CD4-positive, alpha-beta T cell treated with Interleukin-15 for 4 hours (primary cell): ENCODE measurements at regions not wholly inside any gene's neighbourhood (a gene's known extent, or its start where the extent isn't known, plus 50 kb on each side); places are given as distances from the start of the nearest gene placed in this dataset.

Experiments used
- DNase-seq: peaks from one replicate; pipeline ENCODE4 v3.0.0-alpha.2; 2020; ENCODE audit warnings: low spot score

DNA sequence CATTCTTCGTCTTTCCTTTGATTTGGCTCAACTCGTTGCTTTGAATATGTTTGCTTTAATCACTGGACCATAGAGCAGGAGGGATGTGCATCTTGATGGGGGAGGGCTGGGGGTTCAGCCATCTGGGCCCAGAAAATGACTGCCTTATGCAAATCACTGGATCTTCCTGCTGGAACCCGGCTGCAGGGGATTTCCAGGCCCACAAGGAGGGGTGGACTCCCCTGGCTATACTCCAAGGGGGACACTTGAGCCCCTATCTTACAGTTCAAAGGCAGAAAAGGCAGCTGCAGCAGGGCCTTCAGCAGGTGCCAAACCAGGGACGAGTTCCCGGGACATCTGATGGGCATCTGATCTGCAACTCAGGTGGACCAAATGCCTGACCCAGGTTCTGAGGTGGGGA is 122.5 kb downstream of the DICER1 start:
- DNase-seq: no peak

DNA sequence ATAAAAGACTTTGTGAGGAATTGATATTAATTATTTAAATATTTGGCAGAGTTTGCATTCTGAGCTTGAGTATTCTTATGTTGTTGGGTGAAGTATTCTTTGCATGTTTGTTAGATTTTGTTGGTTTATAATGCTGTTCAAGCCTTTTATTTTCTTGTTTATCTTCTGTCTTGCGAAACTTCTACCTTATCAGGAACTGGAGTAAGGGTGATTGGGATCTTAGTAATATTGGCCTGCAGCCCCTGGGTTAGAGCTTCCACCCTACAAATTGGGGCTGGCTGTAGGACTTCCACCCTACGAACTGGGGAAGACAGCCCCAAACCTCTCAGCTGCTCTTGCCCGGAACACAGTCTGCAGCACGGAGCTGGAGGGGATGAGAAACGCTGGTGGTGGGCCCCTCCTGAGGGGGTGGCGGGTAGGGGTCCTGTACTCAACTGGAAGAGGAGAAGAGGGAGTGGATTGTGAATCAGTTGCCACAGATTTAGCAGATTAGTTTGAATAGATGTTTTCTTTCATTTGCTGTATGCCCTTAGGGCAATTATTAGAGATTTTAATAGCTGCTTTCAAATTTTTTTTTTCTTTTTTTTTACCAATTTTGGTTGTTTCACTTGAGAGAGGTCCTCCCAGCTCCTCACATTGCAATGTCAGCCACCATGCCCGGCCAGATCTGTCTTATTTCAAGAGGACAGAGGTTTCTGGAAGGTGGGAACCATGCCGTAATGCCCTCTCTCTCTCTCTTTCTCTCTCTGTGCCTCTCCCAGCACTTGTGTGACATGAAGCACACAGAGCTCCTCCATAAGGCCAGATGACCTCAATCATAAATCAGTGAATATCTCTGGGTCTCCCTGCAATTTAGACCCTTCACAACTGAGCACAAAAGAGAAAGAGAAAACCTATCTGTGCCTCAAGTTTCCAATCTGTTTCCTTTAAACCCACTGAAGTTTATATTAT is 123.4 kb downstream of the DICER1 start:
- no peak for DNase-seq

DNA sequence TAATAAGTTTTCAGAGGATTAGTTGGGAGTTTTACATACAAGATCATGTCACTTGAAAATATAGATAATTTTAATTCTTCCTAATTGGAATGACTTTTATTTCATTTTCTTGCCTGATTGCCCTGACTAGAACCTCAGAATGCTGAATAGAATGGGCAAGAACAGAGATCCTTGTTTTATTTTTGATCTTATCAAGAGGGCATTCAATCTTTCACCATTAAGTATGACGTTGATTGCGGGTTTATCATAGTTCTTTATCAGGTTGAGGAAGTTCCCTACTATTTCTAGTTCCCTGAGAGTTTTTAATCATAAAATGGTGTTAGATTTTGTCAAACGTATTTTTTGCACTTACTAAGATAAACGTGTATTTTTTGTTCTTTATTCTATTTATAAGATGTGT is 124.3 kb downstream of the DICER1 start:
- DNase-seq: no peak

DNA sequence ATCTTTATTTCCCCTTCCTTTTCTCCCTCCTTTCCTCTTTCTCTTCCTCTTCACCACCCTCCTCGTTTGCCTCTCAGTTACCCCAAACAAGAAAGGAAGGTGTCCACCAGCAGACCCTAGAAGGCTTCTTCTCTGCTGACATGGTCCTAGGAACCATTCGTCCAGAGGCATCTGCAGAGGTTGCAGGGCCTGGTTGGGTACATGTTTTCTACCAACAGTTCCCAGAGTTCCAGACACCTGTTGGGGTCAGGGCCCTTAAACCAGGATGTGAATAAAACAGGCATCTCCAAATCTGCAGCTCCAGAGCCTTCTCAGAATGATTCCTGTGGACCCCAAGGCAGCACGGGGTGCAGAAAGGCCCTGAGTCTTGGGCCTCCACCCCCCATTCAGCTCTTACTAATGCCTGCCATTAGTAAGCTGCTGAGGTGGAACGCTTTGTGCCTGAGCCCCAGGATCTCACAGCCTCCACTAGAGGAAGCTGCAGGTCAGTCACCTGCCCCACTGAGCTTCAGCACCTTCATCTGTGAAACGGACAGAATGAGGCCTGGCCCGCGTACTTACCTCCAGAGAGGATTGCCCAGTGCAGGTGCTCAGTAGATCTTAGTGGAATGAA is 130.4 kb downstream of the DICER1 start:
- DNase-seq: no peak

DNA sequence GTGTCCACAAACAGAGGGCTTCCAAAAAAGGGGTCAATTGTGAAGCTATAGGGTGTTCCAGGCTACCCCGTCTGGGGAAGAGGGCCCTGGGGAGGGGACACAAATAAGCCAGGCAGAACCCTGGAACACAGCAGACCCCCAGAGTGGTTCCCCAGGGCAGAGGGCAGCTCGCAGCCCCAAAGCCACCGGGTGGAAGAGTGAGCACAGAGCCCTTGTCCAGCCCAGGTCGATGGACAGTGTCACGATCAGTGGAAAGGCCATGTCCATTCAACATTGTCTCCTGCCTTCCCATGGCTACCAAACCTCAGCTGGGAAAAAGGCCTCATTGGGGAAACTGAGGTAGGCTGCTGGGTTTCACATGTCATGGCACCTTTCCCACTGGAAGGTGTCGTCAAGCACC is 131.4 kb downstream of the DICER1 start:
- no peak for DNase-seq

DNA sequence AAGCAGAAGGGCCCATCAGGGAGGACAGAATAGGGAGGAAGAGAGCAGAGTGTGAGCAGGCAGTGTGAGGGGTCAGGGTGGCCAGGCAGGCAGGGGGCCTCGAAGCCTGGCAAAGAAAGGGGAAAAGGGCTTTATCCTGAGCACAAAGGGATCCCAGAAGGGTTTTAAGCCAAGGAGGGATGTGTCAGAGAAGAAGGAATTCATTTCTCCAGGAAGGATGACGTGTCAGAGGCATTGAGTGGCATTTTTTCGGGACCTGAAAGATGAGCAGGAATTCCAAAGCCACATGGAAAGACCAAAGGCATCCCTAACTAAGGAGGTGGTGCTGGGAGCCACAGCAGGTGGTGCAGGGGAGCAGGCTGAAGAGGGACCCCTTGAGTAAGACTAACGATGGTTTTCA is 132.1 kb downstream of the DICER1 start:
- DNase-seq: no peak

DNA sequence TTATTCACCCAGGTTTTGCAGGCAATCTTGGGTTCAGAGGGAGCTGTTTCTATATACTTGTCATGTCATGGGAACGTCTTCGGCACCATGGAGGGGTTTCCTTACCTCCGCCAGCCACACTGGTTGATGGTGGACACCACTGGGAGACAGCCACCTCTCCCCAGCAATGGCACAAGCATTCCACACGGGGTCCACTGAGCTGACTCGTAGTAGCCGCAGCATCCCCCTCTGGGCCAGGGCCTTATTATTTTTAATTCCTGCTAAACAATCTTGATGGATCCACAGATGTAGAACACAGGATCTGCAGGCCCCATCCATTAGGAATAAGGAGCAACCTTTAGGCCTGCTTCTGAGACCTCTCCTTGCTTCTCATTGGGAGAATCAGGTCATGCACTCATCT is 132.9 kb downstream of the DICER1 start:
- DNase-seq: no peak

DNA sequence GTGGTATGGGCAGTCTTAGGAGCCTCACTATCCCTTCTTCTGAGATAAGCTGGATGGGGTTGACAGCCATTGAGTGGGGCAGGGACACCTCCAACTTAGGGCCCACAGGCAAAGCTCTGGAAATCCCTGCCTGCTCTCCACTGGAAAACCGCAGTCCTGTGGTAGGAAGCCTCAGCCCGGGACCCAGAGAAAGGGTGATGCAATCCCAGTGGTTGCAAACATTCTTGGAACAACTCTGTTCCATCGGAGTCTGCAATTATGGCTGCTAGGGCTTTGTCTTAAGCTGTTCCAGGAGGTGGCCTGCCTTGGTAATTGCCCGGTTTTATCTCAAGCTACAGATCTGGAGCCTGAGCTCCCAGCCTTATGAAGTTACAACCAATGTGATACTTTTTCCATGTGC is 133.4 kb downstream of the DICER1 start:
- no peak for DNase-seq

DNA sequence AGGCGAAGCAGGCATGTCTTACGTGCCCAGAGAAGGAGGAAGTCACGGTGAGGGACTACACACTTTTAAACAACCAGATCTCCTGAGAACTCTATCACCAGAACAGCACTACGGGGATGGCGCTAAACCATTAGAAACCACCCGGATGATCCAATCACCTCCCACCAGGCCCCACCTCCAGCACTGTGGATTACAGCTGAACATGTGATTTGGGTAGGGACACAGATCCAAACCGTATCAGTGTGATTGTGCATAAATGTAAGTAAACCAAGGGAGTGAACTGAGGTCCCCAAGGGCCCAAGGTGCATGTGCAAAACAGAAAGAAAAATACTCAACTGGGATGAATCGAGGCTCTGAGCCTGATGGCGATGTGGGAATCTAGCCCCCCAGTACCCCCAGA is 134.2 kb downstream of the DICER1 start:
- no peak for DNase-seq

DNA sequence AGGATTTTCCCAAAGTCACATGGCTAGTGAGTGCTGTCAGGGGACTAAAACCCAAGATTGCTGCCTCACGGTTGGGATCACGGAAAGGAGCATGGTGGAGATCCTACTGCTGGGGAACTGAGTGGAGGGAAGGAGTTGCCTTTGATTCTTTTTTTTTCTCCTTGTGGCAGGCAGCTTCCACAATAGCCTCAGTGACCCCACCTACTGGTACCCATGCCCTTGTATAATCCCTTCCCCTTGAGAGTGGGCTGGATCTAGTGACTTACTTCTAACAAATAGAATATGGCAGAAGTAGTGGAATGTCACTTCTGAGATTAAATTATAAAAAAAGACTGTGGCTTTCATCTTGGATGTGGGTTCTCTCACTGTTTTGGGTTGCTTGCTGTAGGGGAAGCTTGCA is 135.7 kb downstream of the DICER1 start:
- no peak for DNase-seq

DNA sequence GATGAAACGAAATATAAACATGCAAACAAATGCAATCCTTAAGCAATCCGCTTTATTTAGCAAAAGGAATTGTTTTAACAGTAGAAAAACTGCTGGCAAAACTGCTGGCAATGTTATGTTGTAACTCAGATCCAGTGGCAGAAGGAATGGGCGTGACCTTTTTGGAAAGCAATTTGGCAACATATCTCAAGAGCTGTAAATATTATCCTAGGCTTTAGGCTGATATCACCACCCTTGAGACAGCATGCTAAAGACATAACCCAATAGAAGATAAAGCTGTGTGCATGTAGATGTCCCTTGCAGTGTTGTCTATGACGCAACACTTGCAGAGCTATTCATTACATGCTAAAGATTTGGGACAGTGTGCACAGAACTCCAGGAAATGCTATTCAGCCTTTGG is 138.5 kb downstream of the DICER1 start:
- DNase-seq: no peak

DNA sequence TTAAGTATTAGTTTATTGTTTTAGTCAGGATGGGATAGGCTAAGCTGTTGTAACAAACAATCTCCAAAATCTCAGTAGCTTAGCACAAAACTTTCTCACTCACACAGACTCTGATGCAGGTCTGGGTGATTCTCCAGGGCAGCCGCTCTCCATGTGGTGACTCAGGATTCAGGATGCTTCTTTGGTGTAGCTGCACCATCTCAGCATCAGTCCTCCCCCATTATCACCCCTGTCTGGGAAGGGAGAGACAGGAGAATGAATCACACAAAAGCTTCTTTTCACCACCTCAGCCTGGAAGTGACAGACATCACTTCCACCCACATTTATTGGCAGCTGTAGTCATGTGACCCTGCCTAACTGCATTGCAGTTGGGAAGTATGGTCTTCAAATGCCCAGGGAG is 142.3 kb downstream of the DICER1 start:
- DNase-seq: no peak

DNA sequence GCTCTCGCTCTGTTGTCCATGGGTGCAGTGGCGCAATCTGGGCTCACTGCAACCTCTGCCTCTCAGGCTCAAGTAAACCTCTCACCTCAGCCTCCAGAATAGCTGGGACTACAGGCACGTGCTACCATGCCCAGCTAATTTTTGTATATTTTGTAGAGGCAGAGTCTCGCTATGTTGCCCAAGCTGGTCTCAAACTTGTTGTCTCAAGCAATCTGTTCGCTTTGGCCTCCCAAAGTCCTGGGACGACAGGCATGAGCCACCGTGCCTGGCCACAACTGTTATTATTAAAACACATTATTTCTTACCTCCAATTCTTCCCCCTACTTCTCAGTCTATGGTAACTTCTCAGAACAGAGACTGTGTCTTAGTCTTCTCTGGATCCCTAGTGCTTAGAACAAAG is 143.3 kb downstream of the DICER1 start:
- no peak for DNase-seq

DNA sequence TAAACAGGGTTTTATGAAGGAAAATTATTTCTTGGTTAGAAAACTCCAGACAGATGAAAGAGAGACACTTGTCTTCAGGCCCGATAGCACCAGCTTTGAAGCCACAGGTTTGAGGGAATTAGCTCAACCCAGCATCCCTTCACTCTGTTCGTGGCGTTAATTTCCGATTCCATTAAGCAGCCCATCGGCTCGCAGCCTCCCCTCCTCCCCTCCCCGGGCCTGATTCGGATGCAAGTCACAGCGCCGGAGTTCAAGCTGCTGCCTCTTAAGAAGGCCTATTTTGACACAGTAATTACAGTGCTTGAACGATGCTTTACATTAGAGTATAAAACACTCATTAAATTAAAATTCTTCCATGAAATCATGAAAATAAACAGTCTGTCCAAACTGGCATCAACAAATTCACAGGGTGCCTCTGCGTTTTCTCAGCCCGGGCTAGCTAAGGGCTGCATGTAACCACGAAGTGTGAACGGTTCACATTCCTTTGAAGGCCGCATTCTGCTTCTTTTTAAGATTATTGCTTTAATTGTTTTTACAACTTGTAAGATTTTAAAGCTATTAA is 145.8 kb downstream of the DICER1 start:
- no peak for DNase-seq

DNA sequence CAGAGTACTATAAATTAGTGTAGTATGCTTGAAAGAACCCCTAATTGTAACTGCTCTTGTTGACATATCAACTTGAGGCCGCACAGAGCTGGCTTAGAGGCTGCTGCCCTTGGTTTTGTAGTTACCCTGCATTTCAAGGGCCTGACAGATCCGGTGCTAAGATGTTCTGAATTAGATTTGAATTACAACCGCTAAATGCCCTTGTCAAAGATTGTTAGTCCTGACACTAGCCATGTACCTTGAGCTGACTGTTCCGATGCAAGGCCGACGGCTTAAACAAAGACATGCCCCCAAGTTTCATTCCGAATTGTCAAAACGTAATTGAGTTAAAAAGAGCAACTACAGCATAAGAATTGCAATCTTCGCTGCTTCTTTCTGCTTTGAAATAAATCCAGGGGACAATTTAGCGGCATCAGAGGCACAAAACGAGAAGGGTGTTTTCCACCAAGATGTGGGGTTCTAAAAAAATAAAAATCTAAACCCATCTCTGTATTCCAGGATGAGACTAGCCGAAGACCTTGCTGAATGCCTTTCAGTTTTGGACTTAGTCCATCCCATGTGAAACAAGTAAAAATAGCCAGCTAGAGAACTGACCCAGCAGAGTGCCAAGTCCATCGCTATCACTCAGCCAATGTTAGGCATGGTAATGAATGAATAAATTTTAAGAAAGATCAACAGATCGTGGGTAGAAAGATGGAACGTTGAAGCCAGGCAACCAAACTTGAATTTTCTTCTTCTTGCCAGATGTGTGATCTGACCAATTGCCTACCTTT is 148.7 kb downstream of the DICER1 start:
- no peak for DNase-seq

DNA sequence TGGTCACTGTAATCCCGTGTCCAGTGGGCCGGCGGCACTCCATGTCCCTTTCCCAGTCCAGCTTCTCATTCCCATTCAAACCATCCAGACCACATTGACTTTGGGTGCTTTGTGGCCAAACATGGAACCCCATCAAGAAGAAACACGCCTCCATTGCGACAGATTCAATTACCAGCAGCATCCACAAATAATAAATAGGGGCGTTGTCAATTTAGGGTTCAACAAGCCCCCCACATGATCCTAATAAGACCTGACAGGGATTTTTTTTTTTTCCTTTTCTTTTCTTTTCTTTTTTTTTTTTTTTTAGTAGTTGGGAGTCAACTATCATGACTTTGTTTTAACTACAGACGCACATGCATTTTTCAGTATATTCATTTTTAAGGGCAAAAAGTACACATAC is 149.4 kb downstream of the DICER1 start:
- no peak for DNase-seq

DNA sequence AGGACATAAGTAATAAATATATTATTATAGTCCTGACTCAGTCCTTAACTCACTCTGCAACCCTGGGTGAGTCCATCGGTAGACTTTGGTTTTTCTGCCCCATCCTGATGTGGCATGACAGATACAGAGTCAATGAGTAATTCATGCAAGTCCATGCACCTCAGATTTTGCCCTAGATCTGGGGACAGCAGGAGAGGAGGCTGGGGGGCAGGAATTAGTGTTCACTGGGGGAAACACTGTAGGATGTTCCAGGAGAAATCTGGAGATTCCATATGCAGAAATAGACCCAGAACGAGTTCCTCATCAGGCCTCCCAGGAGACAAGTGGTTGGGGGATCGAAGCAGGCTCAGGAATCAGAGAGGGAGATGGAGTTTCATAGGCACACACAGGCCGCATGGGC is 150.8 kb downstream of the DICER1 start:
- DNase-seq: no peak

DNA sequence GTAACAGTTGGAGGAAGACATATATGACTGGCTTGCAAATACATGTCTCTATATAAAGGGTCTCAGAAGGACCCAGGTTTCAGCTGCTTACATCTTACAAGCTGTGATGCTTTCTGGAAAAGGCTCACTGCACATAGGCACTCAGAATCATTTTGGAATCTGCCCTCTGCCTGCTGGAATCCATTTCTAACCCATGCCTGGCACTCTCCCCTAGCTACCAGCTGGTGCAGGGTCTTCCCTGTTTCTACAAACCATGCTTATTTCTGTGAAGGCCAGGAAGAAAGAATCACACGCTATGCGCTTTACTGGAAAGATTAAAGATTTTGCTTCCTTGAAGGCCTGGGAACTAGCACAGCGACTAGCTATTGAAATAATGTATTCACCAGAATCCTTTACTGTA is 151.3 kb downstream of the DICER1 start:
- DNase-seq: no peak

DNA sequence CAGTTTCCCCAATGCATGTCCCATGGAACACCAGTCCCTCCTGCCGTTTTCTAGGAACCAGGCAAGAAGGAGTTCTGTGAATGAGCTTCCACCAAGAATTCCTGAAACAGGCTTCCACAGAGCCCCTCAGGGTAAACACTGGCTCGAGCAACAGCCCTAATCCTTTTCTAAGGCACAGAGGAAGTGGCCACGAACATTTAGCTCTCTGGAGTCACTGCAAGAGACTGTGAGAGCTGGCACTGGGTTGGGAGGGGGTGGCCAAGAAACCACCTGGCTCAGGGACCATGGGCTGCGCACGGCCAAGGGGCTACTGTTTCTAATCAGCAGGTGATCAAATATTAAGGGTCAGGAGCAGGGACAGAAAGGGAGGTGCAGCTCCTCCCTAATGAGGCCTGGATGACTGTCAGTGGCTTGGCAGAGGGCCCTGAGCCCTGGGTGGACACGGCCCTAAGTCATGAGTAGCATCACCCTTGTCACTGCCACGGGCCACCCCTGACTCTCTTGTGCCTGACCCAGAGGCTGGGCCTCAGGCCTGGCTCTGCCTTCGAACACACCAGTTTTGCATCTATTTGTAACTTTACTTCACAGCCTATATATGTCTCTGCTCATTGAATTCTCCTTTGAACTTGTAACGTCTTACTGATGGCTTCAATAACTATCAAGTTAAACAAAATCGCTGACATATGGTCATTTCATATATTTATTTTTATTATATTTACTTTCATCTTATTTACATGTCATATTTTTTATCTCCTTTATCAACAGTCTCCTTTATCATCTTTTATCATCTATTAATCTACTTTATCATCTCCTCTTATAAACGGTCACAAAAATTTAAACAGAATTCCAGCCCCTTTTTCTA is 154.0 kb downstream of the DICER1 start:
- no peak for DNase-seq

DNA sequence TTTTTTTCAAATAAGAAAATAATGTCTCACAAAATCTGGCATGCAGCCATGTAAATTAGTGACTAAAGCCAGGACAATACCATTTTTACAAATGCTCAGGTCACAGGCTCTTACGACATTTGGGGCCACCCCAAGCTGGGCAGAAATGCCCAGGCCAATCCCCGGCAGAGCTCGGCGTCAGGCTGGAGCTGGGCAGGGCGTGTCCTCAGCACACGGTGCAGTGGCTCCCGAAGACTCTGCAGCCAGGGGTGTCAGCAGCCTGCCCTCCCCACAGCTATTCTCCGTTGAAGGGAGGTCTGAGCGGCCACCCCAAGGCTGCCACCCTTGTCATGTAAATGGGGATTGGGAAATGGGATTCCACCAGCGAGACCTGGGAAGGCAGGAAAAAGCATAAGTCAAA is 158.6 kb downstream of the DICER1 start:
- no peak for DNase-seq

DNA sequence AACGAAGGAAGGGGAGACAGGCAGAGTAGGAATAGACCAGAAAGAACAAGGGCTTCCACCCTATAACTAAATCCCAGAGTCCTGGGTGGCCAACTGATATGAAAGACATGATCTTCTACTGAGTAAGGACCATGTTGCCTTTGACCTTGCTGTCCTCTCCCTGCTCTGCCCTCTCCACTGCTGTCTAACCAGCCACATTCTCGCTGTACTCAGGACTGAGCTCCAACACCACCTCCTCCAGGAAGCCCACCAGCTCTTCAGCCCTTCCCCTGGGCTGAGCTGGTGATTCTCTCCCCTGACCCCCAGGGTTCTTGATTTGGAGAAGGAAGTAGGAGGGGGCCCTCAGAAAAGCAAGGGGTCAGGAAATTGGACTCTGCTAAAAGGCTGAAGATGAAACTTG is 159.2 kb downstream of the DICER1 start:
- DNase-seq: no peak

DNA sequence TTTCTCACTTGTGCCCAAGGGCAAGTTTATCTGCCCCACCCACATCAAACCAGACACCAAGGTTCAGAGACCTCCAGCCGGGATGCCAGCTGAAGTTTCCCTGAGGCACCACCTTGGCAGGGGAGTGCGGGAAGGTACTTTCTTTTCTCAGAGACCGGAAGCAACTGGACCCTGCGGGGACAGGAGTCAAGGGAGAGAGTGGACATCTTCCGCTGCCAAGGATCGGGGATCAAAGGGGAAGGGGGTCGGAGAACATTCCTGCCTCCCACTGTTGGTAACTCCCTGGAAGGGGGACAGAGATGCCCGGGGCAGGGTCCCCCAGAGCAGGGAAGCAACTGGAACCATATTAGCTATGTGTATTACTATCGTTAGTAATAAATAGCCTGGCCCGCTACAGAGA is 161.8 kb downstream of the DICER1 start:
- DNase-seq: no peak
